OCI-LY7 (cell line): ENCODE measurements at regions not wholly inside any gene's neighbourhood (a gene's known extent, or its start where the extent isn't known, plus 50 kb on each side); places are given as distances from the start of the nearest gene placed in this dataset.

ENCODE experiments used
- CTCF ChIP-seq: fragments of 200-600 bp; sonication (generic); conservative IDR thresholded peaks from 2 replicates; pipeline ENCODE4 v1.5.1; 2014; ENCODE audit warnings: mild to moderate bottlenecking, antibody characterized with exemption, low read length, moderate library complexity, mixed read lengths
- EZH2phosphoT487 ChIP-seq: fragments of 200-600 bp; sonication (generic); IDR thresholded peaks from 2 replicates; pipeline ENCODE4 v1.6.1; 2018; ENCODE audit warnings: low read depth, borderline replicate concordance, mild to moderate bottlenecking, mixed run types, antibody characterized with exemption, low read length, moderate library complexity, mixed read lengths

DNA sequence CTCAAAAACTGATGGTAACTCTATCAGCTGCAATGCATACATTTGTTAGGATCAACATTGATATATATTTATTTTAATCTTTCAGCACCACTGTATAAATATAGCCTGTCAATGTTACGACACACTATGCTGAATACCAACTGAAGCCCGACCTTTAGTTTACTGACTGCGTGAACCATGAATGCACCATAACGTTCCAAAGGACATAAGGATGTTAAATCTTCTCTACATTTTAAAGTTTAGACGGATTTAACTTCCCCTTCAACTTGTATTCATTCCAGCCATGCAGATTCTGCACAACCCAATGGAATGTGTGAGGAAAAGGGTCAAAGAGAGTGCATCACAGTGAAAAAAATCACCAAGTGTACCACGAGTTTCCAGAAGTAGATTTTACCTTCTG is 489.5 kb downstream of the IRS1 start:
- TF ChIP-seq CTCF, result no peak
- no peak for TF ChIP-seq EZH2phosphoT487
